Muscle of leg (tissue), 3 donors: ENCODE measurements at regions not wholly inside any gene's neighbourhood (a gene's known extent, or its start where the extent isn't known, plus 50 kb on each side); places are given as distances from the start of the nearest gene placed in this dataset.

Experiments used
- DNase-seq: peaks from one replicate; pipeline ENCODE4 v3.0.0; 2013
- H3K27ac ChIP-seq: one replicate; pipeline ENCODE4 v1.5.1; 2013; ENCODE audit warnings: mild to moderate bottlenecking, low read length, control low read depth
- H3K27me3 ChIP-seq: one replicate; pipeline ENCODE4 v1.6.1; 2013; ENCODE audit warnings: low read length; ENCODE audit not compliant: control insufficient read depth, insufficient read depth
- H3K36me3 ChIP-seq: one replicate; pipeline ENCODE4 v1.6.1; 2013; ENCODE audit warnings: low read length; ENCODE audit not compliant: control insufficient read depth, insufficient read depth
- H3K4me1 ChIP-seq: one replicate; pipeline ENCODE4 v1.6.1; 2013; ENCODE audit warnings: low read length; ENCODE audit not compliant: control insufficient read depth, insufficient read depth
- H3K4me3 ChIP-seq: one replicate; pipeline ENCODE4 v1.5.1; 2013; ENCODE audit warnings: low read length, control low read depth
- H3K9me3 ChIP-seq: replicated peaks from 2 replicates; pipeline ENCODE4 v1.6.1; 2013; ENCODE audit warnings: low read depth, low read length; ENCODE audit not compliant: control insufficient read depth
- WGBS: methylation state at CpG from one replicate; pipeline ENCODE4 v1.1.5; 2013; ENCODE audit warnings: missing lambda C conversion rate; ENCODE audit not compliant: insufficient coverage; 5-methylcytosine and 5-hydroxymethylcytosine counted together

DNA sequence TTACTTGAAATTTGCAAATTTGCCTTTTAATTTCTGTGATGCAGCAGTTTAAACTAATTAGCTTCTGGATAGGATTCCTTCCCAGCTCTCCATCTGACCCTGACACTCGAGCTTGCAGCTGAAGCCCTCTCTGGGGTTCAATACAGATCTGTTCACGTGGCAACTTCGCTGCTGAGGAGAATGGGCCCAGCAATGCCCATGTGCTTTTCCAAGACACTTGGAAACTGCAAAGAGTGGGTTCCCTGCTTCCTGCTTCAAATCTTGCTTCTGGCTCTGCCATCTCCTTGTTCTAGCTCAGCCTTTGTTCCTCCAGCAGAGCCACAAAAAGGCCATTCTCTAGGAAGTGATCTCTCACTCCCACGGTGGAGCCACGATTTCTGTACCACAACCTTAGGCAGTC, 50.0 kb upstream of the IRX6 start:
- no peaks in the 10 kb centered on the region for H3K9me3 ChIP-seq
- no peaks in the 10 kb centered on the region for H3K36me3 ChIP-seq
- H3K27ac ChIP-seq: no peak overlapping the region
- no peaks in the 10 kb centered on the region for H3K4me1 ChIP-seq
- no peak overlapping the region for H3K4me3 ChIP-seq
- H3K27me3 ChIP-seq: peaks cover 3% of the 10 kb centered on the region
- 59% methylated on average over 5 of the region's 5 CpGs for WGBS
- no peak for DNase-seq
